Astrocyte of the hippocampus (primary cell): ENCODE measurements at regions not wholly inside any gene's neighbourhood (a gene's known extent, or its start where the extent isn't known, plus 50 kb on each side); places are given as distances from the start of the nearest gene placed in this dataset.
"Not testable (repeated sequence)": the region's sequence is repeated elsewhere in the genome, so short reads cannot be mapped to it uniquely, and the experiment has no call there.

Source experiments
- DNase-seq: peaks from one replicate; pipeline ENCODE4 v3.0.0; 2011; ENCODE audit warnings: low read depth, low spot score

DNA sequence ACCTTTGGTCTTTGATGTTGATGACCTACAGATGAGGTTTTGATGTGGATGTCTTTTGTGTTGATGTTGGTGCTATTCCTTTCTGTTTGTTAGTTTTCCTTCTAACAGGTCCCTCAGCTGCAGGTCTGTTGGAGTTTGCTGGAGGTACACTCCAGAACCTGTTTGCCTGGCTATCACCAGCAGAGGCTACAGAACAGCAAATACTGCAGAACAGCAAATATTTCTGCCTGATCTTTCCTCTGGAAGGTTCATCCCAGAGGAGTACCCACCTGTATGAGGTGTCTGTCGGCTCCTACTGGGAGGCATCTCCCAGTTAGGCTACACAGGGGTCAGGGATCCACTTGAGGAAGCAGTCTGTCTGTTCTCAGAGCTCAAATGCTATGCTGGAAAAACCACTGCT is 694.5 kb upstream of the CDH6 start:
- DNase-seq, result no peak

- DNase-seq, result not testable (repeated sequence)
These were observed 695.0 kb upstream of the CDH6 start for GRCh38 chr5:30498509-30498908.

- not testable (repeated sequence) for DNase-seq
These were observed 699.4 kb upstream of the CDH6 start for GRCh38 chr5:30494113-30494512.

DNA sequence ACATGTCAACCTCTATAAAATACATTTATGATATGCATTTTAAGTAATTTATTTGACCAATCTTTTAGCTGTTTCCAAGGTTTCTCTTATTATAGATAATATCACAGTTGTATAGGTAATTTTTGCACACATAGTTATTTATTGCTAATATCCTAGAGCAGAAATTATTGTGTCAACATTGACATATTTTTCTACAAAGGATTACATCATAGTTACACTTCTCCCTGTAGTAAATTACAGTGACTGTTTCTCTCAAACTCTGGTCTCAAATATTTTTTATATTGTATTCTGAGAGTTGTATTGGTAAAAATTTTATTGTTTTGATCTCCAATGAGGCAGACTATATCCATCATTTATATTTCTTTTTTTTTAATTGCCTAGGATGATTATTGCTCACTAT is 714.4 kb upstream of the CDH6 start:
- DNase-seq, result no peak

DNA sequence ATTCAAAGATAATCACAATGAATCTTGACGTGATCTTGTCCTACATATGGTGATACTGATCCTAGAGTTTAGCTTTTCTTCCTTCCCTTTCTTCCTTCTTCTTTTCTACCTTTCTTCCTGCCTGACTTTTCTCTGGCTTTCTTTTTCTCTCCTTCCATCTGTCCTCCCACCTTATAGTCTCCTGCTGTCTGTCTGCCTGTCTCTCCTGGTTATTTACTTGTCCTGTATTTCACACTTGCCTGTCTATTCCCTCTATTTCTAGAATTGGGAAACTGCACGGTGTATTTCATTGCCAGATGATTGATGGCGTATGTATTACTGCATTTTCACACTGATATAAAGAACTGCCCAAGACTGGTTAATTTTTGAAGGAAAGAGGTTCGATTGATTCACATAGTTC is 718.1 kb upstream of the CDH6 start:
- no peak for DNase-seq

- no peak for DNase-seq
These were observed 723.8 kb upstream of the CDH6 start for GRCh38 chr5:30469691-30470090.

GRCh38 chr5:30458681-30459080 is 734.8 kb upstream of the CDH6 start:
- no peak for DNase-seq

GRCh38 chr5:30455484-30455883 is 738.0 kb upstream of the CDH6 start:
- not testable (repeated sequence) for DNase-seq

- DNase-seq, result peak; percentile 4
These were observed 740.3 kb upstream of the CDH6 start for GRCh38 chr5:30453168-30453567.

DNA sequence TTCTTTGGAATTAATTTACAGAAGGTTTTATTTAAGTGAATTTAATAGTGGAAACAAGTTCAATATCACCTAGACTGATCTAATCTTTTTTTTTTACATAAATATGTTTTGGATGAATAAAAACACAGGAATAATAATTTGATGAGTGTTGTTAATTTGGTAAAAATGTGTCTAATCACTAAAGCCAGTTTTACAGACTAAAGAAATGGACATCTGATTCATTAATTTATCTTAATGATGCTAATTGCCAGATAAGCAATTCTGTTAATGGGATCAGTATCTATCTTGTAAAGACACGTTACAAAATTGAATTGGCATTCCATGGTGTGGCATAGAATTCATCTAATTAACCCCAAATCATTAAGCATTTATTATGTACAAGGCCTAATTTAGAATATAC is 743.3 kb upstream of the CDH6 start:
- no peak for DNase-seq

GRCh38 chr5:30447431-30447830 is 746.1 kb upstream of the CDH6 start:
- no peak for DNase-seq

DNA sequence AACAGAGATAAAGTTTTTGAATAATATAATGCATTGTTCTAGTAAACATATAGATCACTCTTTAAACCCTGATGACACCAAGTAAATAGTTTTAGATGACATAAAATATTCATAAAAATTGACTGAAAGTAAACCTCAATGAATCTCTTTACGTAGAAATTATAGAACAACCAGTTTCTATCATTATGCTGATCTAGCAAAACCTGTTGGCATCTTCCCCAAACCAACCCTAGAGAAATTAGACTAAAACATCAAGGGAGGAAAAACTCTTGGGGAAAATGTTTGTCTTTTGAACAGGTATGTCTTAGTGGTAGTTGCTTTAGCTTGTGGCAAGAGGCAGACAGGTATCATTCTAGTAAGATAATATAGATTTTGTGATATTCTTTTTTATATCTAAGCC is 747.0 kb upstream of the CDH6 start:
- DNase-seq, result no peak

DNA sequence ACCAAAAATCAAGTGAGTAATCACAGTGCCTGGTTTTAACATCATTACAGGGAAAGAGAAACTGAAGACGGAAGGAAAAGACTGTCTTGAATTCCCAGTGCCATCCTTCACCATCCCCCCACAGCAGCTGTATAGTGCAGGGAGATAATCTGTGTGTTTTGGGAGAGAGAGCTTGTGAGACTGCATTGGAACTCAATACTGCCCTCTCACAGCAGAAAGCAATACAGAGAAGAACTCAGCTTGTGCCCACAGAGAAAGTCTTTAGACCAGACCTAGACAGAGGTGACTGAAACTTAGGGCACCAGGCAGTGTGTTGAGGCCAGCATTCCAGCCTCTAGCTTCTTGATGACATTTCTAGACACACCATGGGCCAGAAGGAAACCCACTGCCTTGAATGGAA is 754.7 kb upstream of the CDH6 start:
- no peak for DNase-seq

- DNase-seq, result no peak
These were observed 756.8 kb upstream of the CDH6 start for GRCh38 chr5:30436691-30437090.

GRCh38 chr5:30428866-30429407 is 764.5 kb upstream of the CDH6 start:
- not testable (repeated sequence) for DNase-seq

DNA sequence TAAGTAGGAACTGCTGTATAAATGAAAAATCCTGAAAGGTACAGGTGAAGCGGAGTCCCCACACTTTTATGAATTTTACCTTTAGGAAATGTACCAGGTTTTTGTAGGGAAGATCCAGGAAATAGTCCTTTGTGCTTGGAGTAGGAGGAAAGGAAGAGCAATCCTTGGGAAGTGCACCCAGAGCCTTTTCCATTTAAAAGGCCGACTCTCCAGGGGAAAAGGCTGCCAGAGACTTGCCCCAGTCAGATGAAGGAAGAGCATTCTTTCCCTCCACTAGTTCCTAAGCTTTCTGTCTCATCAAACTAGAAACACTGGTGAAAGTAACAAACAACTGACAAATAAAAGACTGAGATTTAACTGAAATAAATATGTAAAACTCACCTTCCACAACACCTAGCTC is 779.4 kb upstream of the CDH6 start:
- no peak for DNase-seq

GRCh38 chr5:30413540-30413939 is 779.9 kb upstream of the CDH6 start:
- no peak for DNase-seq

DNA sequence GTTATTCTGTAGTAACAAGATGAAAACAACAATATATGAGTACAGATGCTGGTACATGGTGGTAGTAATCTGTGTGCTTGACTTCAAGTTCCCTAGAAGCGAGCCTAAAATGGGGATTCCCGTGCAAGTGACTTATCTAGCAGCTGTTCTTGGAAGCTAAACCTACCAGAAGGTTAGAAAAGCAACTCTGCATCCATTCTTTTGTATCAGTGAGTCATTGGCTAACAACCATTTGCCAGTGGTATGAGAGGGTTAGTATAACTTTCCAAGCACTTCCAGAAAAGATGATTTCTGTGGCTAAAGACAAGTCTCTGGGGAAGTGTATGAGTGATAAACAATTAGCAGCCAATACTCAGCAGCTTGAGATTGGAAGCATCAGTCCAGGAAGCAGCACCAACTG is 787.7 kb upstream of the CDH6 start:
- DNase-seq, result peak; percentile 20

- peak; percentile 63 for DNase-seq
These were observed 791.9 kb upstream of the CDH6 start for GRCh38 chr5:30401479-30402058.

DNA sequence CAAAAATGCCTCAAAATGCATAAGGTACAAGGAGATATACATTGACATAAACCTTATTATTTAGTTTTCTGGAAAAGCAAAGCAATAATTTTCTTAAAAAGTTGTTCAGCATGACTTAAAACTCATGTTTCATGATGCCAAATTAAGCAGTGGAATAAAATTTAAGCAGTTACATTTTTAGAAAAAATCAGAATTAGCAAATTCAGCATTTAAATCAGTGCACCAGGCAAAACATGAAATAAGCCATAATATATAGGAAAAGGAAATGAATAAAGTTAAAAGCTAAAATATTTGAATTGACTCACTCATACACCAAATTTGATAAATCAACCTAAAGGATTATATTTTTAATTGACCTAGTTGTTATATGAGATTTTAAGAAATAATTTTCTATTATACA is 795.1 kb upstream of the CDH6 start:
- no peak for DNase-seq

- DNase-seq, result no peak
These were observed 800.6 kb upstream of the CDH6 start for GRCh38 chr5:30392897-30393296.

GRCh38 chr5:30390095-30390494 is 803.4 kb upstream of the CDH6 start:
- DNase-seq, result no peak

- DNase-seq, result no peak
These were observed 805.4 kb upstream of the CDH6 start for GRCh38 chr5:30387974-30388632.

DNA sequence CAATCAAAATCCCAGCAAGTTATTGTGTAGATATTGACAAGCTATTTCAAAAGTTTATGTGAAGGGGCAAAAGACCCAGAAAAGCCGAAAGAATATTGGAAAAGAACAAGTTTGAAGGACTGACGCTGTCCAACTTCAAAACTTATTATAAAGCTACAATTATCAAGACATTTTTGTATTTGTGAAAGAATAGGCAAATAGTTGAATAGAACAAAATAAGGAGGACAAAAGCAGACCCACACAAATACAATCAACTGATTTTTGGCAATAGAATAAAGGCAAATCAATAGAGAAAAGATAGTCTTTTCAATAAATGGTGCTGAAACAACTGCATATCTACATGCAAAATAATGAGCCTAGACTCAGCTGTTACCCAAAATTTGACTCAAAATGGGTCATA is 807.7 kb upstream of the CDH6 start:
- no peak for DNase-seq
